IMR-90 (cell line): ENCODE measurements at regions not wholly inside any gene's neighbourhood (a gene's known extent, or its start where the extent isn't known, plus 50 kb on each side); places are given as distances from the start of the nearest gene placed in this dataset.

Source experiments
- ATAC-seq: fragments of 200-7000 bp; cut with Tn5 transposase; 2 replicates; pipeline ENCODE4 v1.9.1; 2020; ENCODE audit warnings: low read depth, mild to moderate bottlenecking, moderate library complexity
- BruUV-seq: library from RNA; stranded (reverse); fragments of 400-500 nt; replicated peaks from 2 replicates; lab custom pipeline; 2021; lab: Mats Ljungman, UMichigan
- CTCF ChIA-PET: fragments of 300-600 bp; formaldehyde crosslinking; extraction: SDS; loops from one replicate; lab custom pipeline; 2021; ENCODE audit warnings: antibody characterized with exemption; lab: Yijun Ruan, JAX
- POLR2A ChIA-PET: fragments of 300-600 bp; sonication (Branson Sonifier 250); formaldehyde crosslinking; loops from one replicate; lab custom pipeline; 2022; ENCODE audit warnings: antibody characterized with exemption; ENCODE audit not compliant: unreplicated experiment; lab: Charles Lee
- DNase-seq: peaks from one replicate; pipeline ENCODE4 v3.0.0; 2013
- H2AFZ ChIP-seq: replicated peaks from 2 replicates; pipeline ENCODE3; 2013; ENCODE audit warnings: low read length, mild to moderate bottlenecking; ENCODE audit not compliant: poor library complexity
- H2AK5ac ChIP-seq: 2 replicates; pipeline ENCODE4 v1.6.1; 2013; ENCODE audit warnings: low read depth, low read length, inconsistent platforms
- H2AK9ac ChIP-seq: replicated peaks from 2 replicates; pipeline ENCODE3; 2013; ENCODE audit warnings: mild to moderate bottlenecking, low read depth, low read length, moderate library complexity; ENCODE audit not compliant: poor library complexity
- H2BK120ac ChIP-seq: 2 replicates; pipeline ENCODE4 v1.6.1; 2013; ENCODE audit warnings: low read depth, low read length, inconsistent platforms
- H2BK15ac ChIP-seq: 3 replicates; pipeline ENCODE4 v1.6.1; 2013; ENCODE audit warnings: low read depth, low read length, inconsistent platforms
- H2BK20ac ChIP-seq: 2 replicates; pipeline ENCODE4 v1.6.1; 2013; ENCODE audit warnings: low read depth, mild to moderate bottlenecking, inconsistent platforms, low read length, moderate library complexity
- H2BK5ac ChIP-seq: 2 replicates; pipeline ENCODE4 v1.6.1; 2013; ENCODE audit warnings: mild to moderate bottlenecking, low read depth, low read length, inconsistent platforms; ENCODE audit not compliant: poor library complexity, severe bottlenecking
- H3K14ac ChIP-seq: replicated peaks from 2 replicates; pipeline ENCODE4 v1.6.1; 2013; ENCODE audit warnings: low read depth, low read length, inconsistent platforms
- H3K18ac ChIP-seq: 2 replicates; pipeline ENCODE4 v1.6.1; 2013; ENCODE audit warnings: low read depth, low read length, control low read depth
- H3K23ac ChIP-seq: 2 replicates; pipeline ENCODE4 v1.6.1; 2013; ENCODE audit warnings: low read depth, low read length, inconsistent platforms
- H3K27ac ChIP-seq: 2 replicates; pipeline ENCODE4 v1.5.1; 2013; ENCODE audit warnings: mild to moderate bottlenecking, control low read depth, low read length; ENCODE audit not compliant: insufficient read depth
- H3K27me3 ChIP-seq: 2 replicates; pipeline ENCODE4 v1.6.1; 2013; ENCODE audit warnings: low read length; ENCODE audit not compliant: control insufficient read depth, insufficient read depth
- H3K36me3 ChIP-seq: 2 replicates; pipeline ENCODE4 v1.6.1; 2013; ENCODE audit warnings: low read length, mixed read lengths; ENCODE audit not compliant: control insufficient read depth, insufficient read depth
- H3K4ac ChIP-seq: 2 replicates; pipeline ENCODE4 v1.6.1; 2013; ENCODE audit warnings: low read depth, low read length, inconsistent platforms
- H3K4me1 ChIP-seq: 2 replicates; pipeline ENCODE4 v1.6.1; 2013; ENCODE audit warnings: low read length, mixed read lengths; ENCODE audit not compliant: control insufficient read depth, insufficient read depth
- H3K4me2 ChIP-seq: 2 replicates; pipeline ENCODE4 v1.6.1; 2013; ENCODE audit warnings: low read depth, mild to moderate bottlenecking, control low read depth, low read length, moderate library complexity
- H3K4me3 ChIP-seq: 2 replicates; pipeline ENCODE4 v1.5.1; 2013; ENCODE audit warnings: low read depth, mild to moderate bottlenecking, control low read depth, low read length, moderate library complexity; ENCODE audit not compliant: insufficient read depth
- H3K56ac ChIP-seq: 2 replicates; pipeline ENCODE4 v1.6.1; 2013; ENCODE audit warnings: low read length, inconsistent platforms; ENCODE audit not compliant: insufficient read depth; ENCODE audit errors: extremely low read depth
- H3K79me1 ChIP-seq, 2 experiments: 2 replicates each; pipeline ENCODE4 v1.6.1; 2013; ENCODE audit warnings: low read length in 2 of 2, inconsistent platforms in 1 of 2, low read depth in 1 of 2
- H3K9ac ChIP-seq: 2 replicates; pipeline ENCODE4 v1.6.1; 2013; ENCODE audit warnings: low read depth, low read length, control low read depth
- H3K9me1 ChIP-seq: 2 replicates; pipeline ENCODE4 v1.6.1; 2013; ENCODE audit warnings: low read length, inconsistent platforms; ENCODE audit not compliant: insufficient read depth
- H3K9me3 ChIP-seq: 2 replicates; pipeline ENCODE4 v1.6.1; 2013; ENCODE audit warnings: low read length; ENCODE audit not compliant: control insufficient read depth, insufficient read depth
- H4K20me1 ChIP-seq: 2 replicates; pipeline ENCODE4 v1.6.1; 2013; ENCODE audit warnings: low read length, inconsistent platforms; ENCODE audit not compliant: insufficient read depth
- H4K5ac ChIP-seq: 2 replicates; pipeline ENCODE4 v1.6.1; 2013; ENCODE audit warnings: mild to moderate bottlenecking, low read depth, low read length, control low read depth
- H4K8ac ChIP-seq, 2 experiments: 2 replicates each; pipeline ENCODE4 v1.6.1; 2013; ENCODE audit warnings: low read depth in 2 of 2, low read length in 2 of 2, control low read depth in 1 of 2, inconsistent platforms in 1 of 2
- H4K91ac ChIP-seq: 2 replicates; pipeline ENCODE4 v1.6.1; 2013; ENCODE audit warnings: low read depth, low read length, inconsistent platforms; ENCODE audit not compliant: insufficient read depth
- BHLHE40 ChIP-seq: fragments of 150-350 bp; IDR thresholded peaks from 2 replicates; pipeline ENCODE4 v1.6.1; 2016; ENCODE audit warnings: mild to moderate bottlenecking, low read depth, low read length
- CEBPB ChIP-seq: IDR thresholded peaks from 2 replicates; pipeline ENCODE4 v1.6.1; 2012; ENCODE audit warnings: low read depth, low read length, improper control_type of control experiment
- CHD1 ChIP-seq: IDR thresholded peaks from 2 replicates; pipeline ENCODE4 v1.6.1; 2012; ENCODE audit warnings: low read depth, low read length, improper control_type of control experiment
- CTCF ChIP-seq: conservative IDR thresholded peaks from 2 replicates; pipeline ENCODE4 v1.5.1; 2012; ENCODE audit warnings: mild to moderate bottlenecking, low read depth, low read length, improper control_type of control experiment
- ELK1 ChIP-seq: fragments of 150-350 bp; IDR thresholded peaks from 2 replicates; pipeline ENCODE4 v1.6.1; 2016; ENCODE audit warnings: low read depth, mild to moderate bottlenecking, low read length, moderate library complexity, borderline replicate concordance
- MAZ ChIP-seq: IDR thresholded peaks from 2 replicates; pipeline ENCODE4 v1.6.1; 2012; ENCODE audit warnings: low read depth, mild to moderate bottlenecking, low read length, improper control_type of control experiment, moderate library complexity, borderline replicate concordance
- MXI1 ChIP-seq: IDR thresholded peaks from 2 replicates; pipeline ENCODE4 v1.6.1; 2012; ENCODE audit warnings: low read depth, mild to moderate bottlenecking, low read length, moderate library complexity, borderline replicate concordance
- USF2 ChIP-seq: fragments of 150-350 bp; IDR thresholded peaks from 2 replicates; pipeline ENCODE4 v1.6.1; 2017; ENCODE audit warnings: mild to moderate bottlenecking, antibody characterized with exemption, low read length, low read depth
- WGBS, 2 experiments: methylation state at CpG; one replicate each; pipeline versions ENCODE4 v1.1.5 to v1.1.7; 2013; ENCODE audit warnings: missing lambda C conversion rate in 2 of 2; ENCODE audit not compliant: insufficient read length in 1 of 2; ENCODE audit errors: extremely low coverage in 2 of 2; 5-methylcytosine and 5-hydroxymethylcytosine counted together
- dilution Hi-C: fragments of 300-500 bp; cut with HindIII; formaldehyde crosslinking; loops from one replicate; pipeline ENCODE4 v1.14.3; 2018; ENCODE audit warnings: low sequenced_read_pairs; ENCODE audit not compliant: unreplicated experiment
- in situ Hi-C: fragments of 300-500 bp; cut with MboI; formaldehyde crosslinking; loops from 3 replicates; pipeline ENCODE4 v1.14.3; 2019; ENCODE audit warnings: low sequenced_read_pairs, inconsistent platforms, mixed read lengths
- intact Hi-C: fragments of 100-400 bp; cut with micrococcal nuclease; formaldehyde crosslinking; loops from 2 replicates; pipeline ENCODE4 v1.10.0; 2022

- H2BK5ac ChIP-seq = no peak overlapping the region
- H3K4me2 ChIP-seq = no peak overlapping the region
- H3K4ac ChIP-seq = no peak overlapping the region
- DNase-seq (no peak), ATAC-seq (no peak)
- H4K20me1 ChIP-seq = no peaks in the 10 kb centered on the region
- CTCF ChIA-PET = no interaction called here
- no peak overlapping the region for H2BK120ac ChIP-seq
- no peaks in the 10 kb centered on the region for H3K9me1 ChIP-seq
- no peak overlapping the region for H3K56ac ChIP-seq
- H2AK9ac ChIP-seq = no peak overlapping the region
- H2AK5ac ChIP-seq = no peak overlapping the region
- peaks cover 7% of the 10 kb centered on the region; the same call in 1 of the 2 replicates for H3K27me3 ChIP-seq
- no peak overlapping the region for H4K5ac ChIP-seq
- dilution Hi-C loops (no loop called here), in situ Hi-C loops (no loop called here), intact Hi-C loops (no loop called here)
- H4K8ac ChIP-seq = no peak overlapping the region
- no TSS peak for BruUV-seq
- H2BK20ac ChIP-seq = no peak overlapping the region
- no peaks in the 10 kb centered on the region for H3K4me1 ChIP-seq
- no peaks in the 10 kb centered on the region for H3K36me3 ChIP-seq
- no peak overlapping the region for H3K27ac ChIP-seq
- no peaks in the 10 kb centered on the region for H3K9me3 ChIP-seq
- no peak for TF ChIP-seq CHD1
- TF ChIP-seq CTCF = no peak
- TF ChIP-seq BHLHE40 = no peak
- no peak for TF ChIP-seq USF2
- TF ChIP-seq ELK1 = no peak
- no peak for TF ChIP-seq CEBPB
- no peak for TF ChIP-seq MXI1
- TF ChIP-seq MAZ = no peak
- no peak overlapping the region for H2AFZ ChIP-seq
- POLR2A ChIA-PET = no interaction called here
- no peak overlapping the region for H3K23ac ChIP-seq
- H3K18ac ChIP-seq = no peak overlapping the region
- WGBS, 2 experiments = 86% methylated on average over 6 of the region's 15 CpGs; no CpG with 5 or more reads in 1 of the 2 experiments
- H2BK15ac ChIP-seq = no peak overlapping the region
- no peak overlapping the region for H4K91ac ChIP-seq
- no peak overlapping the region for H3K14ac ChIP-seq
- H3K4me3 ChIP-seq = no peak overlapping the region
- no peaks in the 10 kb centered on the region for H3K79me1 ChIP-seq
- H3K9ac ChIP-seq = no peak overlapping the region
Measured at GRCh38 chr14:95008445-95009217, 148.7 kb downstream of the DICER1 start.
